Activated CD8-positive, alpha-beta memory T cell treated with anti-CD3 and anti-CD28 coated beads, Interleukin-2, amount 50 U/mL, for 48 hours (primary cell): ENCODE measurements at regions not wholly inside any gene's neighbourhood (a gene's known extent, or its start where the extent isn't known, plus 50 kb on each side); places are given as distances from the start of the nearest gene placed in this dataset.

Source experiments
- DNase-seq: peaks from one replicate; pipeline ENCODE4 v3.0.0-alpha.2; 2020

DNA sequence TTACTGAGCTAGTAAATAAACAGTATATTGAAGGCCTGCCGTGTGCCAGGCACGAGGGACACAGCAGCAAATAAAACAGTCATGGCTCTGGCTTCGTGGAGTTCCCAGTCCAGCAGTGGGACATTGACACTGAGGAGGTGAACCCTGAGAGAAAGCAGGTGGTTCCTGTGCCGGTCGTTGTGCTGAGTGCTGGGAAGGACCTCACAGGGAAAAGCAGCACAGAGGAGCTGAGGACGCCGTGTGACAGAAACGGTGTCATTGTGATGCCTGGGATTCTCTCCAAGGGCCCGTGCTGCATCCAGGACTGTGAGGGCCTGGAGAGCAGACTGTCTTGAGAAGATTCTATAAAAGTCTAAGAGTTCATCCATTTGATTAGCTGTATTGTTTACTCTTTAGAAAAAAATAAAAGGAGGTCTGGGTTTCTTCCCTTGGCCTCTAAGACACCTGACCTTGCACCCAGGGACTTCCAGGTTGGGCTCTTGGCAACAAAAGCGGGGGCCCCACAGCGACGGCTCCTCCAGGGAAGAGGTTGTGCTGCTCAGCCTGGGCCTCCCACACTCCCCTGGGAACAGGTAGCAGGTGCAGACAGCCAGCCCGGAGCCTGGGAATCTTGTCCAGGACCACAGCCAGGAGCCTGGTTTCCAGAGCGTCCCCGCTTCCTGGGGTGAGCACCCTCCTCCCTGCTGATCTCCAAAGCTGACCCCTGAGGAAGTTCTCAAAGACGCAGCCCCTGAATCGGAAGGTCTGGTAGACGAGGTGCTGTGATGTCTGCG is 251.2 kb upstream of the PMEPA1 start:
- no peak for DNase-seq

DNA sequence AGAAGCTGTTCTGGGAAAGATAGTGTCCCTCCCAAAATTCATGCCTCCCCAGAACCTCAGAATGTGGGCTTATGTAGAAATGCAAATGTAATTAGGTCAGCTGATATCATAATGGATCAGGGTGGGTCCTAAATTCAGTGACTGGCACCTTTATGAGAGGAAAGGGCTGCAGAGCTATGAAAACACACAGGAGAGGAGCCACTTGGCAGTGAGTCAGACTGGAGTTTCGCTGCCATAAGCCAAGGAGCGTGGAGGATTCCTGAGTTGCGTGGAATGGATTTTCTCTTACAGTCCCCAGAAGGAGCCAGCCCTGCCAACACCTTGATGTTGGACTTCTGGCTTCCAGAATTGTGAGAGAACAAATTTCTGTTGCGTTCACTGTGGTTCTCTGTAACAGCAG is 249.8 kb upstream of the PMEPA1 start:
- DNase-seq, result no peak

DNA sequence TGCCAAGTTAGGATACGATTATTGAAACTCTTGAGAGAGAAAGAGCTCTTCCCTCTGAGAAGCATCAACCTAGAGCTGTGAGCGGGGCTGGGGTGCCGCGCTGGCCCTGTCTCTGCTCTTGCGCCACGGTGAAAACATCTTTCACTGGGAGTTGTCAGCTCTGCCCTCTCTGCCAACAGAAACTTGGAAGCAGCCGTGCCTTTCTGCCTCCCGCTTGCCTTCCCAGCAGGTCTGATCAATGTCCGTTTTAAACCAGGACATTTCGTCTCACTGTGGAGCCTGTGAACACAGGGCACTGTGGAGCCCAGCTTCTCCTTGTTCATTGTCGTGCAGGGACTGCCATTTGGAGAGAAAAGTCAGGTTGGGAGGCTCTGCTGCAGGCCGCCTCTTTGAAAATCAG is 249.2 kb upstream of the PMEPA1 start:
- DNase-seq, result no peak

DNA sequence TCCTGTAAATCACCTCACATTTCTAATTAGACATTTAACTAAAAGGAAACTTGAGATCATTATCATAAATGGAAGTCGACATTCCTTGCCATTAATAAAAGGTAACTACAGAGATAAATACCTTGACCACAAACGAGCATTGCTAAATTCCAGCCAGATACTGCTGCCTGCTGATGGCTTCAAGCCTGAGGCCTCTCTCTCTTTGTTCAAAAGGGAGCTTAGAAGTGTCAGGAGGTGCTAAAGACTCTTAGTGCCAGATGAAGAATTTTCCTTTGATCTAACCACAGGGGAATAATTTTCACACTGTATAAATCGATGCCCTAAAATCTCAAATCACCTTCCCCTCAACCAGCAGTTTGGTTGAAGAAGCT is 248.2 kb upstream of the PMEPA1 start:
- DNase-seq, result no peak

- no peak for DNase-seq
Measured at GRCh38 chr20:57957411-57958049, 247.7 kb upstream of the PMEPA1 start.

DNA sequence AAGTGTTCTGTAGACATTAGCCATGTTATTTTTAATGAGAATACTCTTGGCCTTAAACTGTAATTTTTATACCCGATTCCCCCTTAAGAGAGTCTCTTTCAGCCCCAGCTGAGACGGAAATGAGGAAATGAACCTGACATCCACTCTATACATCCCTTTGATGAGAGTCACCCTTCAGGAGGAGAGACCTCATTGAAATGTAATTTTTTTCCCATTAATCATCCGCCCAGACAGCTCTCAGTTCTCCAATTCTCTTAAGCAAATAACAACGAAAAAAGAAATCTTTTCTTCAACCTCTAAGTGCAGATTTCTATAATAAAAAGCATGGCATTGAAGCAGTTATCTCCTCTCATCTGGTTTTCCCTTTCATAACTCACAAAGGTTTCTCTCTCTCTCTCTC is 243.8 kb upstream of the PMEPA1 start:
- no peak for DNase-seq

GRCh38 chr20:57952136-57952535 is 242.3 kb upstream of the PMEPA1 start:
- DNase-seq, result no peak

GRCh38 chr20:57951549-57951948 is 241.7 kb upstream of the PMEPA1 start:
- DNase-seq, result no peak

DNA sequence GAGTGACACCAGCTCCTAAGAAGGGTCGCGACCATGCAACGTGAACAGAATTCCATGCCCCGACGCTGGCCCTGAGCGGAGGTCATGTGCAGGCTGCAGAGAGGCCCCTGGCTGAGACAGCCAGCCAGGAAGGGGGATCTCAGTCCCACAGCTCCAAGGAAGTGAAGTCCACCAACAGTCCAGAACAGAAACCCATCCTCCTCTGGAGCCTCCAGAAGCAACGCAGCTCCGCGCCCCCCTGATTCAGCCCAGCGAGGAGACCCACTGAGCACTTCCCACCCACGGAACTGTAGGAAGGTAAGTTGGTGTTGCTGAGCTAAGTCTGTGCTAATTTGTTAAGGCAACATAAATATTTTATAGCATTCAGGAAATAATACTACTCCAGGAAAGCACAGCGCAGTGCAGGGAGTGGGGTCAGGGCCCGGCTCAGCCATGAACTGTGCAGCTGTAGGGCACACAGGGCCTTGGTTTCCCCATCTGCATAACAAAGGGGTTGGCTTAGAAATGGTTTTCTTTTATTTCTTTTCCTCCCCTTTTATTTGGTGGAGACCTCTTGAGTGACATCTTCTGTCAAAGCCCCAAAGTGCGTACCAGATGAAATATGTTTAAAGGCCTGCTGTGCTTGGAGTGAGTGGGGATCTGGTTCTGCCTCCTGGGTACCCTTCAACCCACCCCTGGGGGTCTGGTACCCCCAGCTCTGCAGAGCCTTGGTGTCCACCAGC is 241.1 kb upstream of the PMEPA1 start:
- no peak for DNase-seq

DNA sequence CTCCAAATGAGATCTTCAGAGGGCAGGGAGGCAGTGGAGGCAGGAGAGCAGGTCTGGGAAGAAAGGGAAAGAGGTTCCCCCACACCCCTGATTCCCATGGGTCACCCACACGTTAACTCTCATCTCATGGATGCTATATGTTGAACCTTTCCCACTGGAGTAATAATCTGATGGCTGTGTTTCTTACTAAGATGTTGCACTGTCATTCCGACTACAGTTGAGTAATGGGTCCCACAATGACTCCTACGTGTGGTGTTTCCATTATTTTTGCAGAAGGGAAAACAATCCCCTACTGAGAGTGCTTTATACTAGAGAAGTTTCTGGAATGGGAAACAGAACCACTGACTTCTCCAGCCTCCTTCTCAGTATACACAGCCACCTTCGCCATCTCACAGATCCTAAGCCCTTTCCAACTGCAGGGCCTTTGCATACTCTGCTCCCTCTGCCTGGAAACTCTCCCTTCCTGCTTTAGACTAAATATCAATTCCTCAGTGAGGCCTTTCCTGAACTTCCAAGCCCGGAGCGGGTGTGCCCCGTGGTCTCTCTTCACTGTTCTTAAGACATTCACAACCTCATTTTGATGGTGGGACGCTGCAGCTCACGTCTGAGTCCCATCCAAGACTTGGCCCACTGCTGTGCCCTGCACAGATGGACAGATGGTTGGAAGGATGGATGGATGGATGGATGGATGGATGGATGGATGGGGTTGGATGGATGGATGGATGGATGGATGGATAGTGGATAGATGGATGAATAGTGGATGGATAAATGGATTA is 238.6 kb upstream of the PMEPA1 start:
- no peak for DNase-seq

DNA sequence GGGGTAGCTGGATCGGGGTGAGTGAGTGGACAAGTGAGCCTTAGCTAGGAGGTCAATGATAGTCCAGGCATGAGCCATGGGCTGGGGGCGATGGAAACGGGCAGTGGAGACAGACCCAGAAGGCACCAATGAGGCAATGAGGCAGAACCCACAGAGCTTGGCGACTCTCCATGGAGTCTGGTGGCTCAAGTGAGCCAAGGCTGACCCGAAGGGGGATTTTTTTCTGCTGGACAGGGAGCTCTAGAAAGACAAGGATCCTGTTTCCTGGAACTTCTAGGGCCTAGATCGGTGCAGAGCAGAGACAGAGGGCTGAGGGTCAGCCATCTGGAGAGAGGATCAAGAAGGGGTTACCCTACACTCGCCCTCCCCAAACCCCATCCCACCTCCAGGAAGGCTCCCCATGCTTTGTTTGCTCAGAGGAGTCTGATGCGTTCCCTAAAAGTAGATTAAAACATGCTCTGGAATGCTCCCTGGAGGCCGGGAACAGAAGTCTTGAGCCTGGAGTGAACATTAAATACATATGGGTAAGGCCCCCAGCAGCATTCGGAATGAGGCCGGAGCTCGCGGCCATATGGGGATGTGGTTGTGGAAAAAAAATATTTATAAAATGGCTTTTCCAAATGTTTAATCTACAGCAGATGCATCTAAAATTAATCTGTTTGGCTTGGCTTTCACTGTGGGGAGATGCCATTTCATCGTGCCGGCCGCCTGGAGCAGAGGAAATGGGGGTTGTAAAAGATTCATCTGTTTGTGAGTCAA is 237.8 kb upstream of the PMEPA1 start:
- DNase-seq, result no peak

GRCh38 chr20:57946559-57947315 is 236.9 kb upstream of the PMEPA1 start:
- DNase-seq, result no peak

GRCh38 chr20:57944988-57945387 is 235.2 kb upstream of the PMEPA1 start:
- DNase-seq, result no peak

DNA sequence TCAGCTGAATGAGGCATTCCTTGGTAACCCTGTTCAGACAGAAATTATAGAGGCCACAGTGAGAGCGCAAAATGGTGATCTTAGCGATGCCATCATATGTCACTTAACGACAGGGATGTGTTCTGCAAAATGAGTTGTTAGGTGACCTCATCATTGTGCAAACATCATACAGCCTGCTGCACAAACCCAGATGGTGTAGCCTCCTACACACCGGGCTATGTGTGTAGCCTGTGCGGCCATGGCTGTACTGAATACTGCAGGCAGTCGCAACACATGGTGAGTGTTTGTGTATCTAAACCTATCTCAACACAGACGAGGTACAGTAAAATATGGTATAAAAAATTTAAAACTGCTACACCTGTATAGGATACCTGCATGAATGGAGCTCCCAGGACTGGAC is 234.1 kb upstream of the PMEPA1 start:
- no peak for DNase-seq

GRCh38 chr20:57943291-57943690 is 233.5 kb upstream of the PMEPA1 start:
- no peak for DNase-seq

DNA sequence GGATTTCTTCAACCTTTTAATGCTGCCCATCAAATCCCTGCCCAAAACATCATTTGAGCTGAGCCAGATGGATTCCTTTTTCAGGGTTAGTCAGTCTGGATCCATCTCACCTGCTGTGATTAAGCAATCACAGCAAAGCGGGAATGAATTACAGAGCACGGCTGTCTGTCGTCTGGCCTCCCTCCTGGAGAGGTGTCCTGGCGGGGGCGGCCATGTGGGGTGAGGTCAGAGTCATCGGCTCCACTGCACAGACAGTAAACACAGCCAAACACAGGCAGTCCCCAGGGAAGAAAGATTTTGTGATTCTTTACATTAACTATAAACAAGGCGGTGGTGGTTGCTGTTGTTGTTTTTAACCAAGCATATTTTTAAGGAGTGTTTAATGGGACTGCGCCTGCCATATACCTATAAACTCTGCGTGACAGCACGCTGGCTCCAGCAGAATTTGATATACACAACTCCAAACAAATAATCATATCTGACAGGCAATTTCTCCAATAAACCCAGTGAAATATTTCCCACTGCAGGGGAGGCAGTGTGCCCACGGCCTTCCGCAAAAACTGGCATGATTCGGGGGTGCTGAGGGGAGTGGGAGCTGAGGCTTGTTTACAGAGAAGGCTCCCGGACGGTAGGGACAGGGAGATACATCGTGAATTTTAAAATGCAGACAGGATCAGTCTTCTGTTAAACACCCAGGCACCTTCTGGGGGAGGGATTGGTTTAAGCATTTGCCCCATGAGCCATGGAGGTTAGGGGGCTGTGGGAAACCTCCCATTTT is 232.0 kb upstream of the PMEPA1 start:
- no peak for DNase-seq

GRCh38 chr20:57940868-57941522 is 231.2 kb upstream of the PMEPA1 start:
- no peak for DNase-seq

DNA sequence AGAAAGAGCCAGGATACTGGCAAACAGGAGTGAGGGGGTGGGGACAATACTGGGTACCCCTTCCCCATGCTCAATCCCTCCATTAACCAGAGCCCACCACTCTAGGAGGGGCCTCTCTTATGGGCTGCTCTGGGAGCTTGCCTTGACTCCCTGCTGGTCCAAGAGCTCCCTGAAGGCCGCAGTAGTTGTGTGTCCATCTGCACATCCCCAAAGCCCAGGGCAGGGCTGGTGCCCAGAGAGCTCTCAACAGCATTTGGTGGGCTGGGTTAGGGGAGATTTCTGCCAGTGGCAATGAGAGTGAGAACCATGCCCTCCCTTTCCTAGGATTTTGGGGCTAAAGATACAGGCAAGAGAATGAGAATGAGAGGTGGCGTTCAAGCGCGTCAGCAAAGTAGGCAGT is 230.6 kb upstream of the PMEPA1 start:
- DNase-seq, result no peak

DNA sequence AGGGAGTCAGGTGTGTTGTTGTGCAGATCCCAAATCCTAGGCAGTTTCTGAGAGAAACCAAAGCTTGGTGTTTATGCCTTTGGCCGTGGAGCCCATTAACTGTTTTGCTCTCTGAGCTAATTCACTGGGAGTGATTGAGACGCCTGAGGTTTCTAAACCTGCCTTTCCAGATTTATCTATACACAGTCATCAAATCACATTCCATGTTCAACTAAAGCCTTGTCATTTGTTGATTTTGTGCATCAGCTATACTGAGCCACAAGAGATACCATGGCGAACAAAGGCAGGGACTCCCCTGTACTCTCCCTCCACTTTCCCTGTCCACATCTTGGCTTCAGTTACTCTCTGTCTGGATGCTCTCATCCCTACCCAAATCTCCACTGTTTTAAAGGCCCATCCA is 229.7 kb upstream of the PMEPA1 start:
- no peak for DNase-seq
